ENCODE measurements at regions not wholly inside any gene's neighbourhood (a gene's known extent, or its start where the extent isn't known, plus 50 kb on each side); places are given as distances from the start of the nearest gene placed in this dataset.

GRCh38 chr10:130929422-130930325, 381.8 kb downstream of the TCERG1L start:
- TF ChIP-seq EZH2 (IDR thresholded peaks at IDR 0.05; ENCODE audit: low read depth, unreplicated experiment) (no peak), CTCF (conservative IDR thresholded peaks at IDR 0.05; ENCODE audit: low read depth in 2 of 2) (no peak), CREB1 (CRISPR knock-in tag; IDR thresholded peaks at IDR 0.05; ENCODE audit: low read depth) (no peak), JUNB (IDR thresholded peaks at IDR 0.05; ENCODE audit: unreplicated experiment) (no peak), POLR2AphosphoS5 (IDR thresholded peaks at IDR 0.05; ENCODE audit: low read depth) (no peak), EZH2phosphoT487 (IDR thresholded peaks at IDR 0.05; ENCODE audit: unreplicated experiment) (no peak), REST (IDR thresholded peaks at IDR 0.05; ENCODE audit: unreplicated experiment) (no peak), ETS1 (IDR thresholded peaks at IDR 0.05) (no peak), ZNF114 (CRISPR knock-in tag; IDR thresholded peaks at IDR 0.05) (no peak)

Data from GM23338 (cell line).